ENCODE measurements at regions not wholly inside any gene's neighbourhood (a gene's known extent, or its start where the extent isn't known, plus 50 kb on each side); places are given as distances from the start of the nearest gene placed in this dataset.

DNA sequence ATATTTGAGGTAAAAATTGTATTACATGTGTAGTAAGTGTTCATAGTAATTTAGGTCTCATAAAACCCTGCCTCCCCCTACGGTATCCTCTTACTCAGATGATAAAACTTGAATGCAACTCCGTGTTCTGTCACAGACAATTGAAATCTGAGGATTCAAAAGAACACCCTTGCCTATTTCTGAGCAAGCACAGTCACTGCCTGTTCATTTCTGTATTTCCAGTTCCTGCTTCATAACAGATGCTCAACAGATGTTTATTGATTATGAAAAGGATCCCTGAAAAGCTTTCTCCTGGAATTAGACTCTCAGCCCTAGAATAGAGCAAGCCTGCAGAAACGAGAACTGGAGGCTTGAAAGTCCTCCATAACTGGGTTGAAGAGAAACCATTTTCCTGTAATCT, 144.1 kb upstream of the SPEF2 start:
- no peaks in the 10 kb centered on the region for H3K9me3 Mint-ChIP-seq
- 0 out of 2 replicates have a peak, but pooled peaks cover 7% of the 10 kb centered on the region for H3K4me1 Mint-ChIP-seq (ENCODE audit: low read depth)
- TF ChIP-seq, protein P1, sequence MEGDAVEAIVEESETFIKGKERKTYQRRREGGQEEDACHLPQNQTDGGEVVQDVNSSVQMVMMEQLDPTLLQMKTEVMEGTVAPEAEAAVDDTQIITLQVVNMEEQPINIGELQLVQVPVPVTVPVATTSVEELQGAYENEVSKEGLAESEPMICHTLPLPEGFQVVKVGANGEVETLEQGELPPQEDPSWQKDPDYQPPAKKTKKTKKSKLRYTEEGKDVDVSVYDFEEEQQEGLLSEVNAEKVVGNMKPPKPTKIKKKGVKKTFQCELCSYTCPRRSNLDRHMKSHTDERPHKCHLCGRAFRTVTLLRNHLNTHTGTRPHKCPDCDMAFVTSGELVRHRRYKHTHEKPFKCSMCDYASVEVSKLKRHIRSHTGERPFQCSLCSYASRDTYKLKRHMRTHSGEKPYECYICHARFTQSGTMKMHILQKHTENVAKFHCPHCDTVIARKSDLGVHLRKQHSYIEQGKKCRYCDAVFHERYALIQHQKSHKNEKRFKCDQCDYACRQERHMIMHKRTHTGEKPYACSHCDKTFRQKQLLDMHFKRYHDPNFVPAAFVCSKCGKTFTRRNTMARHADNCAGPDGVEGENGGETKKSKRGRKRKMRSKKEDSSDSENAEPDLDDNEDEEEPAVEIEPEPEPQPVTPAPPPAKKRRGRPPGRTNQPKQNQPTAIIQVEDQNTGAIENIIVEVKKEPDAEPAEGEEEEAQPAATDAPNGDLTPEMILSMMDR (IDR thresholded peaks at IDR 0.05) = no peak
- H3K36me3 Mint-ChIP-seq (ENCODE audit: low read depth) = no peaks in the 10 kb centered on the region
- no peak overlapping the region for H3K4me3 Mint-ChIP-seq
- no peak overlapping the region for H3K27ac Mint-ChIP-seq
- no peak for DNase-seq
- H3K27me3 Mint-ChIP-seq (ENCODE audit: insufficient read depth) = peaks cover 13% of the 10 kb centered on the region

DNA sequence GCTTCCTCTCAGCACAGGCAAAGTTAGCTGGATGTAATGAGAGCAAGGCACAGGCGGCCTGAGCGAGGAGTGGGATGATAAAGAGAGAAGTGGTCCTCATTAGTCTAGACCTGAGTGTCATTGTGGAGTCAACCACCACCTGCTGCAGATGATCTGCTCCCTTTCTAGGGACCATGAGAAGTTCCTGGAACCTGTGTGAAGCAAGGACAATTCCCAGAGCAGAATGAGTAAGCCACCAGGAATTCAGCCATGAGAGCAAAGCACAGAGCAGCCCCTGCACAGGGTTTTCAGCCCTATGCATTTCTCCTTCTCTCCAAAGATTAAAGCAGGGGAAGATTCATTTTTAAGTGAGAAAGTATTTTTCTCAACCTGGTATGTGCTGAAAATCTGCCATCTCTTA, 146.8 kb upstream of the SPEF2 start:
- TF ChIP-seq, protein P1 (IDR thresholded peaks at IDR 0.05) = no peak
- Mint-ChIP-seq H3K36me3 (ENCODE audit: low read depth) (no peaks in the 10 kb centered on the region), H3K4me3 (no peak overlapping the region), H3K4me1 (ENCODE audit: low read depth) (0 out of 2 replicates have a peak, but pooled peaks cover 7% of the 10 kb centered on the region), H3K9me3 (no peaks in the 10 kb centered on the region), H3K27ac (no peak overlapping the region), H3K27me3 (ENCODE audit: insufficient read depth) (peaks cover 16% of the 10 kb centered on the region)
- DNase-seq = peak; percentile 10

DNA sequence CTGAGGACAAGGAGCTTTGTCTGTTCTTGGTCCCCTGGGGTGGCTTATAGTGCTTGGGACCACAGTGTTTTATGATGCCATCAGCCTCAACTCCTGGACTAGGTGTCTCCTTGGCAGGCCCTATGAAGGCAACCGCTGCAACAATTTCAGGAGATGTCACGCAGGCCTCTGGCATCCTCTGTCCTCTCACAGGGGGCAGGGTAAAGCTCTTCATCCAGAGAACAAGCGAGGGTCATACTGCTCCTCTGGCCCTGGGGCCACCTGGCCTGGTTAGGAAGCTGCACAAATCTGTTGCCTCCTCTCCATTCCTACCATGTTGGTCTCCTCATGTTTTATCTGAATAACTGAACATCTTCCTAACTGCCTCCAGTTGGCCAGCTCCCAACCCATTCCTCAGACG, 148.9 kb upstream of the SPEF2 start:
- TF ChIP-seq, protein P1 (IDR thresholded peaks at IDR 0.05) = no peak
- no peaks in the 10 kb centered on the region for H3K9me3 Mint-ChIP-seq
- no peak for DNase-seq
- H3K27me3 Mint-ChIP-seq (ENCODE audit: insufficient read depth) = peaks cover 11% of the 10 kb centered on the region
- 0 out of 2 replicates have a peak, but pooled peaks cover 7% of the 10 kb centered on the region for H3K4me1 Mint-ChIP-seq (ENCODE audit: low read depth)
- no peak overlapping the region for H3K4me3 Mint-ChIP-seq
- no peaks in the 10 kb centered on the region for H3K36me3 Mint-ChIP-seq (ENCODE audit: low read depth)
- no peak overlapping the region for H3K27ac Mint-ChIP-seq

DNA sequence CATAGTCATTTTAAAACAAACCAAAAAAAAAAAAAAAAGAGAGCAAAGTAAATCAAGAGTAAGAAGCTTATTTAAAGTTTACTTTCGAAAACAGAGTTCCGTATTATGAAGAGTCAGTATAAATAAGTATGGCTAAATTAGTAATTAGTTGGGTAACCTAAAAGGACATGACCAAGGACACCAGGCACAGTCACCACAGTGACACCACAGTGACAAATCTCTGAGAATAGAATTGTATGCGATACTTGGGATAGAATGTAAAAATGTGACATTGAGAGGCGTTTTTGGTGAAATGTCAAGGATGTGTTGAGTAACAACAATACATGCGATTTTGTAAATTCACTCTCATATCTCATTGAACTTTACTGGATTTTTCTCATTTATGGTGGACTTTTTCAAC, 150.9 kb upstream of the SPEF2 start:
- TF ChIP-seq, protein P1 (IDR thresholded peaks at IDR 0.05) = no peak
- H3K36me3 Mint-ChIP-seq (ENCODE audit: low read depth) = no peaks in the 10 kb centered on the region

DNA sequence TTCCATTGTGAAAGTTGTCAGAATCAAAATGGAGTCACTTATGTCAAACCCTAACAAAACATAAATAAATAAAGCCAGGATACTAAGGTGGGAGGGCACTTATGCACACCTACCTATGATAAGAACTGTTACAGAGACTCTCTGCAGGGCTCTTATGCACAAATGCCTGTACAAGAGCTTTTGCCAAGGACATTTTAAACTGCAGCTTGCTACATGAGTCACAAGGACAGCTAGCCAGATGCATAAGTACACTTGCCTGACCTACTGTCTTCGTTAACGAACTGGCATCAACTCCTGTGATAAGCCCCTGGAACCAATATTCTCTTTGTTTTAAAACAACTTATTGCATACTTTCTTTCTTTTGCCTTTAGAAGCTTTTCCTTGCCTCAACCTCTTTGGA, 152.9 kb upstream of the SPEF2 start:
- H3K36me3 Mint-ChIP-seq (ENCODE audit: low read depth) = no peaks in the 10 kb centered on the region
- no peaks in the 10 kb centered on the region for H3K9me3 Mint-ChIP-seq
- TF ChIP-seq, protein P1 (IDR thresholded peaks at IDR 0.05) = no peak

More for the DNA sequence above, 150.9 kb upstream of the SPEF2 start:
- H3K9me3 Mint-ChIP-seq = no peaks in the 10 kb centered on the region
- no peak overlapping the region for H3K4me3 Mint-ChIP-seq
- 0 out of 2 replicates have a peak, but pooled peaks cover 7% of the 10 kb centered on the region for H3K4me1 Mint-ChIP-seq (ENCODE audit: low read depth)
- no peak for DNase-seq
- peaks cover 11% of the 10 kb centered on the region for H3K27me3 Mint-ChIP-seq (ENCODE audit: insufficient read depth)
- H3K27ac Mint-ChIP-seq = no peak overlapping the region

DNA sequence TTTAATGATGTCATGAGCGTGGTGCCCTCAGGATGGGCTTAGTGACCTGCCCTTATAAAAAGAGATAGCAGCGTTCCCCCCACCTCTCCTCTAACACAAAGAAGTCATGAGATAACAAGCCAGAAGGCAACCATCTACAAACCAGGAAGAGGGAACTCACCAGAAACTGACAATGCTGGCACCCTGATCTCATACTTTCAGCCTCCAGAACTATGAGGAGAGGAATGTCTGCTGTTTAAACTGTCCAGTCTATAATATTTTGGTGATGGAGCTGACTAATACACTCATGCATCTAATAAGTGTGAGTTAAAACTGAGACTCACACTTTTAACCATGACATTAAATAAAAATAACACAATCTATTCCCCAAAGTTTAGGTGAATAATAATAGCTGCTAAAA, 156.1 kb upstream of the SPEF2 start:
- Mint-ChIP-seq H3K36me3 (ENCODE audit: low read depth) (no peaks in the 10 kb centered on the region), H3K4me1 (ENCODE audit: low read depth) (no peaks in the 10 kb centered on the region), H3K27me3 (ENCODE audit: insufficient read depth) (no peaks in the 10 kb centered on the region; the same call in 1 of the 2 replicates), H3K9me3 (no peaks in the 10 kb centered on the region), H3K27ac (no peak overlapping the region), H3K4me3 (no peak overlapping the region)
- TF ChIP-seq, protein P1 (IDR thresholded peaks at IDR 0.05) = no peak
- DNase-seq = peak; percentile 19

More for the DNA sequence above, 152.9 kb upstream of the SPEF2 start:
- no peak for DNase-seq
- no peaks in the 10 kb centered on the region for H3K4me1 Mint-ChIP-seq (ENCODE audit: low read depth)
- H3K27me3 Mint-ChIP-seq (ENCODE audit: insufficient read depth) = peaks cover 11% of the 10 kb centered on the region
- no peak overlapping the region for H3K4me3 Mint-ChIP-seq
- H3K27ac Mint-ChIP-seq = no peak overlapping the region

All from HFFc6 (cell line).